ENCODE measurements at regions not wholly inside any gene's neighbourhood (a gene's known extent, or its start where the extent isn't known, plus 50 kb on each side); places are given as distances from the start of the nearest gene placed in this dataset.

GRCh38 chr14:42602336-42602845 lies 995.7 kb downstream of the LRFN5 start:
- DNase-seq (ENCODE audit: low spot score), result no peak

GRCh38 chr14:42572032-42572431 lies 965.4 kb downstream of the LRFN5 start:
- DNase-seq (ENCODE audit: low spot score), result no peak

GRCh38 chr14:42569227-42569626 lies 962.6 kb downstream of the LRFN5 start:
- DNase-seq (ENCODE audit: low spot score), result no peak

GRCh38 chr14:42565556-42565955 lies 958.9 kb downstream of the LRFN5 start:
- no peak for DNase-seq (ENCODE audit: low spot score)

- DNase-seq (ENCODE audit: low spot score), result no peak
These were observed 956.6 kb downstream of the LRFN5 start for GRCh38 chr14:42563313-42563712.

- DNase-seq (ENCODE audit: low spot score), result no peak
These were observed 949.9 kb downstream of the LRFN5 start for GRCh38 chr14:42556551-42556950.

GRCh38 chr14:42555365-42555764 lies 948.7 kb downstream of the LRFN5 start:
- DNase-seq (ENCODE audit: low spot score), result no peak

- DNase-seq (ENCODE audit: low spot score), result no peak
These were observed 947.4 kb downstream of the LRFN5 start for GRCh38 chr14:42554091-42554490.

GRCh38 chr14:42550310-42550709 lies 943.6 kb downstream of the LRFN5 start:
- no peak for DNase-seq (ENCODE audit: low spot score)

- DNase-seq (ENCODE audit: low spot score), result no peak
These were observed 941.7 kb downstream of the LRFN5 start for GRCh38 chr14:42548349-42548748.

GRCh38 chr14:42545636-42546035 lies 939.0 kb downstream of the LRFN5 start:
- DNase-seq (ENCODE audit: low spot score), result no peak

- no peak for DNase-seq (ENCODE audit: low spot score)
These were observed 934.9 kb downstream of the LRFN5 start for GRCh38 chr14:42541535-42542001.

GRCh38 chr14:42535397-42535796 lies 928.7 kb downstream of the LRFN5 start:
- DNase-seq (ENCODE audit: low spot score), result no peak

GRCh38 chr14:42533476-42533875 lies 926.8 kb downstream of the LRFN5 start:
- no peak for DNase-seq (ENCODE audit: low spot score)

GRCh38 chr14:42532194-42532593 lies 925.5 kb downstream of the LRFN5 start:
- DNase-seq (ENCODE audit: low spot score), result no peak

- no peak for DNase-seq (ENCODE audit: low spot score)
These were observed 920.5 kb downstream of the LRFN5 start for GRCh38 chr14:42527141-42527540.

GRCh38 chr14:42523666-42524065 lies 917.0 kb downstream of the LRFN5 start:
- DNase-seq (ENCODE audit: low spot score), result no peak

- no peak for DNase-seq (ENCODE audit: low spot score)
These were observed 911.3 kb downstream of the LRFN5 start for GRCh38 chr14:42517806-42518500.

GRCh38 chr14:42513837-42514236 lies 907.2 kb downstream of the LRFN5 start:
- no peak for DNase-seq (ENCODE audit: low spot score)

- no peak for DNase-seq (ENCODE audit: low spot score)
These were observed 903.4 kb downstream of the LRFN5 start for GRCh38 chr14:42510071-42510470.

GRCh38 chr14:42508209-42508946 lies 901.7 kb downstream of the LRFN5 start:
- no peak for DNase-seq (ENCODE audit: low spot score)

GRCh38 chr14:42504433-42504832 lies 897.8 kb downstream of the LRFN5 start:
- DNase-seq (ENCODE audit: low spot score), result no peak

GRCh38 chr14:42499137-42499536 lies 892.5 kb downstream of the LRFN5 start:
- no peak for DNase-seq (ENCODE audit: low spot score)
